Common myeloid progenitor, CD34-positive (primary cell): ENCODE measurements at regions not wholly inside any gene's neighbourhood (a gene's known extent, or its start where the extent isn't known, plus 50 kb on each side); places are given as distances from the start of the nearest gene placed in this dataset.
A peak's percentile ranks its signal among the peaks of the same experiment; 100 is the strongest.
"Not testable (repeated sequence)": the region's sequence is repeated elsewhere in the genome, so short reads cannot be mapped to it uniquely, and the experiment has no call there.

Experiments
- CTCF ChIA-PET: fragments of 350-600 bp; sonication (Branson Sonifier 250); formaldehyde crosslinking; loops from one replicate; lab custom pipeline; 2021; ENCODE audit warnings: antibody characterized with exemption; lab: Charles Lee
- POLR2A ChIA-PET: fragments of 350-600 bp; sonication (Branson Sonifier 250); formaldehyde crosslinking; loops from one replicate; lab custom pipeline; 2021; ENCODE audit warnings: antibody characterized with exemption; lab: Charles Lee
- DNase-seq, 3 donors: peaks; one replicate each; pipeline versions ENCODE4 v3.0.0 to v3.0.0-alpha.2; 2013
- H3K27ac ChIP-seq, 2 experiments: 1 replicate in 1 of 2; 2 replicates in 1 of 2; pipeline ENCODE4 v1.7.0; 2013; ENCODE audit warnings: inconsistent platforms in 2 of 2, low read length in 2 of 2, mild to moderate bottlenecking in 2 of 2, low read depth in 1 of 2, moderate library complexity in 1 of 2; ENCODE audit not compliant: severe bottlenecking in 2 of 2, insufficient read depth in 1 of 2, poor library complexity in 1 of 2
- H3K27me3 ChIP-seq, 5 experiments: replicated peaks in 2 of 5; 1 replicate in 3 of 5; 2 replicates in 2 of 5; pipeline versions ENCODE4 v1.6.1 to v1.7.0; 2013; ENCODE audit warnings: low read length in 4 of 5, mild to moderate bottlenecking in 2 of 5, moderate library complexity in 2 of 5, inconsistent platforms in 1 of 5; ENCODE audit not compliant: insufficient read depth in 5 of 5, control insufficient read depth in 4 of 5
- H3K36me3 ChIP-seq, 4 experiments: 1 replicate in 2 of 4; 2 replicates in 2 of 4; pipeline versions ENCODE4 v1.6.1 to v1.7.0; 2013; ENCODE audit warnings: low read length in 3 of 4, control low read depth in 1 of 4, mild to moderate bottlenecking in 1 of 4; ENCODE audit not compliant: control insufficient read depth in 4 of 4, insufficient read depth in 4 of 4
- H3K4me1 ChIP-seq, 4 experiments: 1 replicate in 3 of 4; 2 replicates in 1 of 4; pipeline versions ENCODE4 v1.6.1 to v1.7.1; 2013; ENCODE audit warnings: low read length in 3 of 4, mild to moderate bottlenecking in 3 of 4, control low read depth in 1 of 4, inconsistent platforms in 1 of 4, moderate library complexity in 1 of 4; ENCODE audit not compliant: control insufficient read depth in 4 of 4, insufficient read depth in 4 of 4; ENCODE audit errors: control extremely low read depth in 1 of 4
- H3K4me3 ChIP-seq, 7 experiments: 1 replicate in 4 of 7; 2 replicates in 3 of 7; pipeline versions ENCODE4 v1.5.1 to v1.7.0; 2013; ENCODE audit warnings: mild to moderate bottlenecking in 7 of 7, low read length in 6 of 7, moderate library complexity in 6 of 7, inconsistent platforms in 2 of 7, low read depth in 2 of 7, control low read depth in 1 of 7; ENCODE audit not compliant: insufficient read depth in 4 of 7, control insufficient read depth in 1 of 7; ENCODE audit errors: extremely low read depth in 1 of 7
- H3K9me3 ChIP-seq, 5 experiments: 1 replicate in 4 of 5; 2 replicates in 1 of 5; pipeline versions ENCODE4 v1.6.1 to v1.7.1; 2013; ENCODE audit warnings: low read length in 4 of 5, mild to moderate bottlenecking in 2 of 5, inconsistent platforms in 1 of 5, low read depth in 1 of 5, moderate library complexity in 1 of 5; ENCODE audit not compliant: control insufficient read depth in 4 of 5, insufficient read depth in 2 of 5; ENCODE audit errors: control extremely low read depth in 1 of 5
- WGBS: methylation state at CpG from one replicate; pipeline ENCODE4 v1.1.5; 2013; ENCODE audit not compliant: insufficient coverage; 5-methylcytosine and 5-hydroxymethylcytosine counted together

DNA sequence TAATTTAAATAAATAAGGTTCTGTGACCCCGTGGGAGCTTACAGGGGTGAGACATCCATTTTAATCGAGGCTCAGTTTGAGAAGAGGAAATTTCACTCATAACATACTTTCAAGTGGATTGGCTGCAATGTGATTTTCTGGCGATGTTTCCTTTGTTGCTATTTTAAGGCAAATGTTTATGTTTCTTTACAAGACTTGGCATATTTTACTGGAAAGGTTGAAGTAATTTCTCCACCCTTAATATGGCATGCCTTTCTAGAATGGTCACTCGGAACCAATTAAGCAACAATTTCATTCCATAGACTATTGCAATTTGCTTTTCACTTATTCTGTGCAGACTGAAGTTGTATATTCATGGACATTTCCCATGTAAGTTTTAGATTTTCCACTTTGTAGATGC lies 438.0 kb upstream of the WWC1 start:
- no peaks in the 10 kb centered on the region for H3K36me3 ChIP-seq

GRCh38 chr5:167855818-167856217 lies 435.6 kb upstream of the WWC1 start:
- WGBS, result 0% methylated on average over 1 of the region's 3 CpGs
- H3K9me3 ChIP-seq, result no peaks in the 10 kb centered on the region
- POLR2A ChIA-PET, result no interaction called here
- H3K4me1 ChIP-seq, result no peaks in the 10 kb centered on the region
- no peak for DNase-seq
- H3K27ac ChIP-seq, result no peak overlapping the region
- H3K36me3 ChIP-seq, result no peaks in the 10 kb centered on the region
- CTCF ChIA-PET, result no interaction called here
- H3K4me3 ChIP-seq, result no peak overlapping the region
- H3K27me3 ChIP-seq, result no peaks in the 10 kb centered on the region

More for the DNA sequence above, 438.0 kb upstream of the WWC1 start:
- H3K4me3 ChIP-seq, result no peak overlapping the region
- H3K4me1 ChIP-seq, result no peaks in the 10 kb centered on the region
- ChIA-PET POLR2A (no interaction called here), CTCF (no interaction called here)
- no peak for DNase-seq
- no peak overlapping the region for H3K27ac ChIP-seq
- H3K9me3 ChIP-seq, result no peaks in the 10 kb centered on the region
- no CpG with 5 or more reads among the region's 4 CpGs for WGBS
- peaks cover 0 to 3% (median 0%) of the 10 kb centered on the region in 5 experiments for H3K27me3 ChIP-seq

DNA sequence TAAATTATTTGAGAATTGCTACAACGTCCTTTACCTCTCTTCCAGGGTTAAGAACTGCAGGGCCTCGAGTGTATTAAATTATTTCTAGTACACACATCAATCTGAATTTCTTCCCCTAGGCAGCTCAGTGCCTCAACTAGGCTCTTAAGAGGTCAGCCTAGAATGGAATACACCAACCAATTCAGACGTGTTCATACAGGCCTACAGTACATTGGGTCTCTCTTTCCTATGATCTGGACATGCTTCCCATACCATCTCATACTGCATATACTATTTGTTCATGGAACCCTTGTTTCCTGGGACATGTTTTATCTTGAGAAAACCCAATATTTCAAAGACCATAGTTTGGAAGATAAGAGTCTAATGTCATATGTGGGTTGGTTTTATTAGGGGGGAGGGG lies 434.1 kb upstream of the WWC1 start:
- no peak overlapping the region for H3K27ac ChIP-seq
- no peak for DNase-seq
- 94% methylated on average over 2 of the region's 3 CpGs for WGBS
- ChIA-PET CTCF (no interaction called here), POLR2A (no interaction called here)
- H3K27me3 ChIP-seq, result no peaks in the 10 kb centered on the region
- H3K4me1 ChIP-seq, result no peaks in the 10 kb centered on the region
- no peak overlapping the region for H3K4me3 ChIP-seq
- H3K36me3 ChIP-seq, result no peaks in the 10 kb centered on the region
- H3K9me3 ChIP-seq, result no peaks in the 10 kb centered on the region

GRCh38 chr5:167858186-167858855 lies 433.1 kb upstream of the WWC1 start:
- POLR2A ChIA-PET, CTCF ChIA-PET, H3K27me3 ChIP-seq, H3K36me3 ChIP-seq, DNase-seq, H3K4me1 ChIP-seq, H3K4me3 ChIP-seq, H3K27ac ChIP-seq, H3K9me3 ChIP-seq: not testable (repeated sequence)
- 91% methylated on average over 8 of the region's 50 CpGs for WGBS

GRCh38 chr5:167861129-167861927 lies 430.1 kb upstream of the WWC1 start:
- H3K4me3 ChIP-seq, result no peak overlapping the region
- POLR2A ChIA-PET, result no interaction called here
- no peak overlapping the region for H3K27ac ChIP-seq
- no peaks in the 10 kb centered on the region for H3K4me1 ChIP-seq
- H3K27me3 ChIP-seq, result no peaks in the 10 kb centered on the region
- 63% methylated on average over 13 of the region's 15 CpGs for WGBS
- peak; percentile 2 to 44 (median 37) for DNase-seq
- no peaks in the 10 kb centered on the region for H3K36me3 ChIP-seq
- CTCF ChIA-PET, result no interaction called here
- no peaks in the 10 kb centered on the region for H3K9me3 ChIP-seq

DNA sequence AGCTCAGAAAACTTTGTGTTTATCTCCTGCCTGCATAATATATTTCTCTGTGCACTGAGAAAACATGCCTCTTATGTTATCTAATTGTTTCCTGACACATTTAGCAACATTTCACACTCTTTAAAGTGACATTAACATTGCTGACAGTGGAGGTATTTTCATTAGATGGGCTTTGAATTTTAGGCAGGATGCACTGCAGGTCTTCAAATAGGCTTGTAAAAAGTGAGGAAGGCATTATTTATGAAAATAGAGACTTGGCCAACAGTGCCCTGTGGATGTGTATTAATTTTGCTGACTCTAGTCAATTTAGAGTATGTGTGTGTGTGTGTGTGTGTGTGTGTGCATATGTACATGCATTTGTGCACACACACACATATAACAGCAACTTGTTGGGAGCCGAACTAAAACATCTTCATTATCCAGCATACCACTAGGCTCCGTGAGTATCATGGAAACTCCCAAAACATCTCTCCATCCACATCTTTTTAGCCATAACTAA lies 429.5 kb upstream of the WWC1 start:
- Histone ChIP-seq H3K4me1 (no peaks in the 10 kb centered on the region), H3K9me3 (no peaks in the 10 kb centered on the region), H3K4me3 (no peak overlapping the region), H3K27ac (no peak overlapping the region), H3K27me3 (no peaks in the 10 kb centered on the region), H3K36me3 (no peaks in the 10 kb centered on the region)
- 100% methylated on average over 2 of the region's 2 CpGs for WGBS
- POLR2A ChIA-PET, result no interaction called here
- CTCF ChIA-PET, result no interaction called here
- DNase-seq, result no peak

DNA sequence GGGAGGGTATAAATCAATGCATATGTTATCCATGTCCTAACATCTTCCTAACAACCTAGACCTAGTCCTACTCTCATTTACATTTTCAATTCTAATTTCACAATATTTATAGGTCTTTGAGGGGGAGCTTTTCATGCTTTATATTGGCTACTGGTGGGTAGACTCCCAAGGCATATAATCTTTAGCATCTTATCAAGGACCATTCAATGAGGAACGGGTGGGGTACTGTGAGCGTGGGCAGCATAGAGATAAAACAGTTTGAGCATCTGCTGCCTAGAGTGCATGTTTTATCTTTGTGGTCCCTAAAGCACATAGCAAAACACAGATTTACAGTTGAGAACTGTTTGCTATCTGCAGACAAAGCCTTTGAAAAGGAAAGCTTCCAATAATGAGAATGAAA lies 427.6 kb upstream of the WWC1 start:
- 45% methylated on average over 2 of the region's 2 CpGs for WGBS

More for the DNA sequence above, 427.6 kb upstream of the WWC1 start:
- Histone ChIP-seq H3K4me1 (no peaks in the 10 kb centered on the region), H3K36me3 (no peaks in the 10 kb centered on the region), H3K27ac (no peak overlapping the region), H3K9me3 (no peaks in the 10 kb centered on the region), H3K27me3 (no peaks in the 10 kb centered on the region), H3K4me3 (no peak overlapping the region)
- POLR2A ChIA-PET, result no interaction called here
- no peak for DNase-seq
- CTCF ChIA-PET, result no interaction called here
